RWPE2 (cell line): ENCODE measurements at regions not wholly inside any gene's neighbourhood (a gene's known extent, or its start where the extent isn't known, plus 50 kb on each side); places are given as distances from the start of the nearest gene placed in this dataset.
"Not testable (repeated sequence)": the region's sequence is repeated elsewhere in the genome, so short reads cannot be mapped to it uniquely, and the experiment has no call there.

ENCODE experiments used
- ATAC-seq: fragments of 200-7000 bp; cut with Tn5 transposase; 3 replicates; pipeline ENCODE4 v1.9.1; 2021; ENCODE audit warnings: low read depth
- DNase-seq: peaks from one replicate; pipeline ENCODE4 v3.0.0-alpha.2; 2020; ENCODE audit warnings: low spot score
- H3K27ac ChIP-seq: fragments of 450-650 bp; 2 replicates; pipeline ENCODE4 v1.5.1; 2017; ENCODE audit warnings: mild to moderate bottlenecking; ENCODE audit not compliant: poor library complexity, severe bottlenecking
- H3K27me3 ChIP-seq: fragments of 250-450 bp; sonication (Bioruptor Pico); 2 replicates; pipeline ENCODE4 v1.5.1; 2021; ENCODE audit warnings: mild to moderate bottlenecking, moderate library complexity; ENCODE audit not compliant: insufficient read depth, poor library complexity, severe bottlenecking
- H3K36me3 ChIP-seq: fragments of 250-450 bp; sonication (Bioruptor Pico); 2 replicates; pipeline ENCODE4 v1.5.1; 2020; ENCODE audit warnings: low read depth, mild to moderate bottlenecking, moderate library complexity
- H3K4me1 ChIP-seq: fragments of 250-450 bp; sonication (Bioruptor Pico); 2 replicates; pipeline ENCODE4 v1.5.1; 2021; ENCODE audit warnings: mild to moderate bottlenecking, moderate library complexity; ENCODE audit not compliant: insufficient read depth, poor library complexity, severe bottlenecking
- H3K4me3 ChIP-seq: fragments of 250-450 bp; sonication (Bioruptor Pico); 2 replicates; pipeline ENCODE4 v1.5.1; 2021; ENCODE audit warnings: mild to moderate bottlenecking, moderate library complexity; ENCODE audit not compliant: severe bottlenecking
- H3K9me3 ChIP-seq: fragments of 250-450 bp; sonication (Bioruptor Pico); 2 replicates; pipeline ENCODE4 v1.5.1; 2021; ENCODE audit warnings: mild to moderate bottlenecking, moderate library complexity; ENCODE audit not compliant: severe bottlenecking
- CTCF ChIP-seq: fragments of 450-650 bp; IDR thresholded peaks from one replicate; pipeline ENCODE4 v1.5.1; 2017; ENCODE audit warnings: mild to moderate bottlenecking, moderate library complexity; ENCODE audit not compliant: poor library complexity, severe bottlenecking

DNA sequence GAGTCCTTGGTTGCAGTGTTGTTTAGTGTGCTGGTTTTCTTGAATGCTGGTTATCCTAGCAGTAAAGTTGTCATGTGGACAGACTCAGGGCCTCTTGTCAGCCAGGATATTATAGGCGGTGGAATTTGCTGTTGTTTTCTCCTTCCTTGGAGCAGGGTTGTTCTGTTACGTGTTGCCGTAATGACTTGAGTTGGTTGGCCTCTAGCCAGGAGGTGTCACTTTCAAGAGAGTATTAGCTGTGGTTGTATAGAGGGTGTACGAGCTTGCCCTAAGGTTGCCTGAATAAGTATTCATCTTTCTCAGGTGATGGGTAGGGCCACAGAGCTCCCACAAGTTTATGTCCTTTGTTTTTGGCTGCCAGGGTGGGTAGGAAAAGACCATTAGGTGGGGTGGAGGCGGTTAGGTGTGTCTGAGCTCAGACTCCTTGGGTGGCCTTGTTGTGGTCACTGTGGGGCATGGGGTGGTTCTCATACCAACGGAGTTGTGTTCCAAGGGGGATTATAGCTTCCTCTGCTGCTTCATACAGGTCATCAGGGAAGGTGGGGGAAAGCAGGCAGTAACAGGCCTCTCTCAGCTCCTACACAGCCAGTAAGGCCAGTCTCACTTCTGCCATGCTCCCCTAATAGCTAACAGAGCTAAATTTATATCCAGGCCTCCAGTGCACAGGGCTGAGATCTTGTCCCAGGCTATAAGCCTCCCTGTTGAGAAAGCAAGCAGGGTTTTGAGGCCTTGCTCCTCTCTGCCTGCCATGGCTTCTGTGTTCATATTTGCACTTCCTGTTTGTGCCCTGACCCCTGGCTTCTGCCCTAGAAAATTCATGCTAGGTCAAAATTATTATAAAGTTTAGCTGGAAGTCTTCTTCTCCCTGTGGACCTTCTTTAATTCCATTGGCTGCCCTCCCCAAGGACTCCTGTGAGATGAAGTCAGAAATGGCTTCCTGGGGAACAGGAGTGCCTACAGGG, 594.7 kb downstream of the RAPGEF2 start:
- DNase-seq (no peak), ATAC-seq (no peak)
- no peaks in the 10 kb centered on the region for H3K36me3 ChIP-seq
- H3K4me1 ChIP-seq = no peaks in the 10 kb centered on the region
- TF ChIP-seq CTCF = no peak
- H3K27me3 ChIP-seq = no peaks in the 10 kb centered on the region
- no peaks in the 10 kb centered on the region for H3K9me3 ChIP-seq
- no peak overlapping the region for H3K27ac ChIP-seq
- H3K4me3 ChIP-seq = no peak overlapping the region

DNA sequence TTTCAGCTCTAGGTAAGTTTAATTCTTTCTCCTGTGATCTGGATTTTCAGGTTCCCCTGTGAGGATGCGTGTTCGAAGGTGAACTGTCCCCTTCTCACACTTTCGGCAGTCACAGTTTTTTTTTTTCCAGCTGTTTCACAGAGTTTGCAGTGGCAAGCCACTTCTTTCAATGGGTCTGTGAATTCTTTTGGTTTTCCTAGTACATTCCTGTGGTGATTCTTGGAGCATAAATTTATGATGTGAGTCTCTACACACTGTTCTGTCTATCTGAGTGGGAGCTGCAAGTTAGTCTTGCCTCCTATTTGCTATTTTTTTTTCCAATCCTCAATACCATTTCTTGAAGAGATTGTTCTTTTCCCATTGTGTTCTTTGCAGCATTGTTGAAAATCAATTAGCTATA, 595.5 kb downstream of the RAPGEF2 start:
- ATAC-seq = no peak

GRCh38 chr4:159702200-159702599, 599.3 kb downstream of the RAPGEF2 start:
- no peaks in the 10 kb centered on the region for H3K9me3 ChIP-seq
- ATAC-seq (no peak), DNase-seq (no peak)
- H3K36me3 ChIP-seq = no peaks in the 10 kb centered on the region
- no peaks in the 10 kb centered on the region for H3K4me1 ChIP-seq
- no peak for TF ChIP-seq CTCF
- no peak overlapping the region for H3K27ac ChIP-seq
- H3K27me3 ChIP-seq = no peaks in the 10 kb centered on the region
- H3K4me3 ChIP-seq = no peak overlapping the region

More for the DNA sequence above, 595.5 kb downstream of the RAPGEF2 start:
- Histone ChIP-seq H3K4me3 (no peak overlapping the region), H3K27ac (no peak overlapping the region), H3K36me3 (no peaks in the 10 kb centered on the region), H3K4me1 (no peaks in the 10 kb centered on the region), H3K27me3 (no peaks in the 10 kb centered on the region), H3K9me3 (no peaks in the 10 kb centered on the region)
- TF ChIP-seq CTCF = no peak
- no peak for DNase-seq

DNA sequence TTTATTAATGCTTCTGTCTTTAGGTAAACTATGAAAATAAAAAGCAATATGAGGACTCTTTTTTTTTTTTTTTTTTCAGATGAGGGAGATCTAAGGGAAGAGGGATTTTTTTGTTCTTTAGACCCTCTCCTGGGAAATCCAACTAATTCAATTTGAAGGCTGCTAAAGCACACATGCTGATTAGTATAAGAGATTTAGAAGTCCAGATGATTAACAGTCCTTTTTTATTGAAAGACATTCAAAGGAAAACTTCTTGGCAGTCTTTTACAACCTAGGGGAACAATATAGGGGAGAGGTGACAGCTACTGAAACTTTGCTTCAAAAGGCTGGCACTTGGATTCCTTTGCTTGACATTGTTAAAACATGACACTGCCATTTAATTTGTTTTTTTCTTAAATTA, 602.5 kb downstream of the RAPGEF2 start:
- DNase-seq = no peak
- Histone ChIP-seq H3K27ac (no peak overlapping the region), H3K9me3 (no peaks in the 10 kb centered on the region), H3K4me1 (no peaks in the 10 kb centered on the region), H3K36me3 (no peaks in the 10 kb centered on the region), H3K27me3 (no peaks in the 10 kb centered on the region), H3K4me3 (no peak overlapping the region)
- TF ChIP-seq CTCF = no peak
- no peak for ATAC-seq

GRCh38 chr4:159706704-159707103, 603.8 kb downstream of the RAPGEF2 start:
- DNase-seq (no peak), ATAC-seq (no peak)
- Histone ChIP-seq H3K36me3 (no peaks in the 10 kb centered on the region), H3K4me1 (no peaks in the 10 kb centered on the region), H3K27ac (no peak overlapping the region), H3K4me3 (no peak overlapping the region), H3K9me3 (no peaks in the 10 kb centered on the region), H3K27me3 (no peaks in the 10 kb centered on the region)
- no peak for TF ChIP-seq CTCF

GRCh38 chr4:159715180-159715579, 612.3 kb downstream of the RAPGEF2 start:
- DNase-seq, H3K4me1 ChIP-seq, H3K9me3 ChIP-seq, H3K27ac ChIP-seq, ATAC-seq, H3K4me3 ChIP-seq, H3K27me3 ChIP-seq, H3K36me3 ChIP-seq: not testable (repeated sequence)
